ENCODE measurements at regions not wholly inside any gene's neighbourhood (a gene's known extent, or its start where the extent isn't known, plus 50 kb on each side); places are given as distances from the start of the nearest gene placed in this dataset.
"Not testable (repeated sequence)": the region's sequence is repeated elsewhere in the genome, so short reads cannot be mapped to it uniquely, and the experiment has no call there.

DNA sequence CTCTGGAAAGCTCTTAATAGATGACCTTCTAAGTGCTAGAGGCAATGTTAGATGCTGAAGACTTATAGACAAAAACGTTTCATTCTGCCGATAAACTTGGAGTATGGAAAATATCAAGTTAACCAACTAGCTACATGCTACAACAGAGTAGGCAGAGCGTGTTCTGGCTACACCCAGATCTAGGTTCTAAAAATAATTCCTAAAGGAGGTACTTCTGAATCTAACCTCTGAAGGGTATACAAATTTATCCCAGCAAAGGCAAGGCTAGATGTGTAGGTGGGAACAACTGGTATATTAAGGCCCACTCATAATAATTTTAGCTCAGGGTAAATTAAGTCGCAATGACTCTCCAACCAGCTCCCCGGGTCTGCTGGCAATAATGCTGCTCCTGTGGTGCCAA is 67.6 kb upstream of the NBPF26 start:
- H4K20me1 ChIP-seq (ENCODE audit: low read length); DNase-seq; H3K27me3 ChIP-seq (ENCODE audit: low read length); H3K9me2 ChIP-seq (replicated peaks; ENCODE audit: low read length); ATAC-seq; H3K4me1 ChIP-seq (ENCODE audit: insufficient read depth, low read length); H3K79me2 ChIP-seq (ENCODE audit: low read length); POLR2A ChIA-PET (ENCODE audit: unreplicated experiment); H3K36me3 ChIP-seq (ENCODE audit: low read depth, low read length); H3K27ac ChIP-seq (ENCODE audit: low read length); CTCF ChIA-PET; intact Hi-C loops (cut with micrococcal nuclease); BruUV-seq (replicated peaks); H3F3A ChIP-seq (ENCODE audit: low read length, unreplicated experiment); H3K4me3 ChIP-seq (ENCODE audit: low read length); H3K4me2 ChIP-seq (ENCODE audit: low read length); H2AFZ ChIP-seq (ENCODE audit: low read length); H3K9ac ChIP-seq (ENCODE audit: low read length); H3K9me3 ChIP-seq (ENCODE audit: low read length): not testable (repeated sequence)

DNA sequence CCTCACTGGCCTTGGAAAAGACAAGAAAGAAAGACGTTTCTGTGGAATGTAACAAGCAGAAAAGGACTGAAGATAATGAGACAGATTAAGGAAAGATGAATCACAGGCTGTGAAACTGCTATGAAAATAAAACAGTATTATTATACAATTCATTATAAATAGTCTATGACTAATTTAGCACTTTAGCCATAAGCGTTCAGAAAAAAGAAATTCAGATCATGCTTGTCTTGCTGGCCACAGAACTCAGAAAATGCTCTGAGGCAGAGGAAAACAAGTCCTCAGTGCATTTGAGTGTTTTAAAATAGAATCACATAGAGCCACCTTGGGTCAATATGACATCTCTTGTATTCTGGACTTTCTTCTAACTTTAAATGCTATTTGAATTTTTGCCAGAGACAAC is 65.9 kb upstream of the NBPF26 start:
- H3F3A ChIP-seq (ENCODE audit: low read length, unreplicated experiment); H3K9ac ChIP-seq (ENCODE audit: low read length); H2AFZ ChIP-seq (ENCODE audit: low read length); POLR2A ChIA-PET (ENCODE audit: unreplicated experiment); H3K27me3 ChIP-seq (ENCODE audit: low read length); H4K20me1 ChIP-seq (ENCODE audit: low read length); H3K9me2 ChIP-seq (replicated peaks; ENCODE audit: low read length); CTCF ChIA-PET; intact Hi-C loops (cut with micrococcal nuclease); DNase-seq; H3K4me3 ChIP-seq (ENCODE audit: low read length); H3K9me3 ChIP-seq (ENCODE audit: low read length); H3K79me2 ChIP-seq (ENCODE audit: low read length); H3K4me1 ChIP-seq (ENCODE audit: insufficient read depth, low read length); BruUV-seq (replicated peaks); H3K27ac ChIP-seq (ENCODE audit: low read length); H3K4me2 ChIP-seq (ENCODE audit: low read length); H3K36me3 ChIP-seq (ENCODE audit: low read depth, low read length): not testable (repeated sequence)
- peak; percentile 49 for ATAC-seq

DNA sequence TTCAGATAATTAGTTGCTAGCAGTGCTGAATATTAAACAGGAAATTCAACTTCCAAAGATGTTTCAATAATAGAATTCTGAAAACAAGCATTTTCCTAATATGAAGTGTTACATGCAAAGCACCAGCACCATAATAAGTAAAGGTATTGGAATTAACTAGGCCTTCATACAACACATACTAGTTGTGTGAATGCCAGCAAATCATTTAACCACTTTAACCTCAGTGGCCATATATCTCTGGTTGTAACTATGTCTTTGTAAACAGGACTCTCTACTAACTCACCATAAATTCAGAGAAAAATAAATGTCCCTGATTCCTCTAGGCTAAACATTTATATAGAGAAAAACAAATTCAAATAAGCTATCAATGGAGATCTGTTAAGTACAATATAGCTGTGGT is 65.1 kb upstream of the NBPF26 start:
- H3K36me3 ChIP-seq (ENCODE audit: low read depth, low read length); H3K4me3 ChIP-seq (ENCODE audit: low read length); BruUV-seq (replicated peaks); H3K27ac ChIP-seq (ENCODE audit: low read length); POLR2A ChIA-PET (ENCODE audit: unreplicated experiment); H3K9me3 ChIP-seq (ENCODE audit: low read length); H3K27me3 ChIP-seq (ENCODE audit: low read length); H3K9ac ChIP-seq (ENCODE audit: low read length); ATAC-seq; intact Hi-C loops (cut with micrococcal nuclease); H3K9me2 ChIP-seq (replicated peaks; ENCODE audit: low read length); H4K20me1 ChIP-seq (ENCODE audit: low read length); H3K4me2 ChIP-seq (ENCODE audit: low read length); CTCF ChIA-PET; H2AFZ ChIP-seq (ENCODE audit: low read length); H3K4me1 ChIP-seq (ENCODE audit: insufficient read depth, low read length); H3F3A ChIP-seq (ENCODE audit: low read length, unreplicated experiment); DNase-seq; H3K79me2 ChIP-seq (ENCODE audit: low read length): not testable (repeated sequence)

DNA sequence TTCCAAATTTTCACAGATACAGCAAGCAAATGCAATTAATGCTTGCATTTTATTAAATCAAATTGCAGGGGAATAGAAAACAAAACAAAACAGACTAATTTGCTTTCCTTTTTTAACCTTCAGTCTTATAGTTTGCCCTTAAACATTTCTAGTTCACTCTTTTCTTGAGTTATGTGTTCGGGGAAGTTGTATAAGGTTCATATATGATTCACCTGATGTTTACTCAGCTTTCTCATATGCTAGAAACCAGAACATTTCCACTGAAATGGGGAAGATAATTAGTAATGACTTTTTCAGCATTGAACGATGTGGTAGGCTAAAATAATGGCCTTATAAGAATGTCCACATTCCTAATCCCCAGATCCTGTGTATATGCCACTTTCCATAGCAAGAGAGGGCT is 64.6 kb upstream of the NBPF26 start:
- H3F3A ChIP-seq (ENCODE audit: low read length, unreplicated experiment); H3K79me2 ChIP-seq (ENCODE audit: low read length); BruUV-seq (replicated peaks); POLR2A ChIA-PET (ENCODE audit: unreplicated experiment); CTCF ChIA-PET; H3K4me3 ChIP-seq (ENCODE audit: low read length); H3K9me2 ChIP-seq (replicated peaks; ENCODE audit: low read length); H3K27me3 ChIP-seq (ENCODE audit: low read length); H3K27ac ChIP-seq (ENCODE audit: low read length); H3K4me2 ChIP-seq (ENCODE audit: low read length); H3K4me1 ChIP-seq (ENCODE audit: insufficient read depth, low read length); H2AFZ ChIP-seq (ENCODE audit: low read length); intact Hi-C loops (cut with micrococcal nuclease); H3K9ac ChIP-seq (ENCODE audit: low read length); H3K9me3 ChIP-seq (ENCODE audit: low read length); H3K36me3 ChIP-seq (ENCODE audit: low read depth, low read length); H4K20me1 ChIP-seq (ENCODE audit: low read length); DNase-seq: not testable (repeated sequence)
- peak; percentile 83 for ATAC-seq

DNA sequence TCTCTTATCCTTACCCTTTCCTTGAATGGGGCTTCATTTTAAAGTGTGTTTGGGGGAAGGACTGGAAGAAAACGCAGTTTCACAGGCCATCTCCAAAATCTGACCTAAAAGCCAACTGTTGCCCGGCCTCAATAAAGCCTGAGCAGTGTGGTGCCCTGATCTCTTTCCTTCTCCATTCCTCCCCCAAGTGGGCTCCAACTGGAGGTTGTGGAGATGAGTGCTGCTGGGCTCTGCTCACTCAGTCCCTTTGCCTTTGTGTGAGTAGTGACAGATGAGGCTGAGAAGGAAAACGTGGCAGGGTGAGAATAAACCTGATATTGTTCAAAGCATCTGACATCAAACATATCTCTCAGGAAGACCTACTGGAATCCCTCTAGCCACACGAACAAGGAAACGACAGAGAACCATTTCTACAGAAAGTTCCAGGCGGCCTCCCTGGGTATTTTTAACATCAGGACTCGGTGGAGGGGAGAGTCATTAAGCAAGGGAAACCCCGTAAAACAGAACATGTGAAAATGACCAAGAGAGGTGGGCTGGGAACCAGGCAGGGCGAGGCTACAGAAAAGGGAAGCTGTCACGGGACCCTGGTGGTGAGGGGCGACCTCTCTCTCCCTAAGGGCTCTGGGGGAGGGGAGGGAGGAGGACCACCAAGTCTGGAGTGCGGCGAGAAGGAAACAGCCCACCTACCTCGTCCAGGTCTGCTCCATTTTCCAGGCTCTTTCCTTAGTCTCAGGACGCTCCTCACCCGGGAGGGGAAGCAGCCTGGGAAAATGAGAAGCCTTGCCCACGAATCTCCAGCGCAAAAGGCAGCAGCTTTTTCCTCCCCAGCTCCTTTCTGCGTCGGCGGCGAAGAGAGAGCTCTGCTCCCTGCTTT is 59.1 kb upstream of the NBPF26 start:
- not testable (repeated sequence) for H3K9ac ChIP-seq (ENCODE audit: low read length); BruUV-seq (replicated peaks)
- 0 out of 2 replicates have a peak overlapping the region, but pooled peaks have one; percentile 46 for H3K4me2 ChIP-seq (ENCODE audit: low read length)

DNA sequence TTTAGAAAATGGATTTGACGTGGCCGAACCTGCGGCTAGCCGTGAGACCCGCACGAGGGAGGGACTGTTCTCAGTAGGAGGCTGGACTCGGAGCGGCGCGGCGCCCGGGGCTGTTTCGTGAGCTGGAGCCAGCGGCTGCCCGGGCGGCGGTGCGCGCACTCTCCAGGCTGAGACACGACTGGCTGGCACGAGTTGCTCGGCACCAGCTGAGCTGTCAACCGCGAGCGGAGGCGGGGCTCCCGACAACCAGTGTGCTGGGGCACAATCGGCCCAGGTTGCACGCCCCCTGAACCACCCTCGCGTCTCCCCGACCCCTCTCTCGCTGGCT is 58.5 kb upstream of the NBPF26 start:
- DNase-seq; H3K9me2 ChIP-seq (replicated peaks; ENCODE audit: low read length); intact Hi-C loops (cut with micrococcal nuclease); H3K79me2 ChIP-seq (ENCODE audit: low read length); H3K4me3 ChIP-seq (ENCODE audit: low read length); H3K27ac ChIP-seq (ENCODE audit: low read length); BruUV-seq (replicated peaks); CTCF ChIA-PET; H4K20me1 ChIP-seq (ENCODE audit: low read length); H3K36me3 ChIP-seq (ENCODE audit: low read depth, low read length); H3F3A ChIP-seq (ENCODE audit: low read length, unreplicated experiment); POLR2A ChIA-PET (ENCODE audit: unreplicated experiment); H3K9ac ChIP-seq (ENCODE audit: low read length); H2AFZ ChIP-seq (ENCODE audit: low read length); H3K27me3 ChIP-seq (ENCODE audit: low read length); H3K4me1 ChIP-seq (ENCODE audit: insufficient read depth, low read length); H3K9me3 ChIP-seq (ENCODE audit: low read length): not testable (repeated sequence)
- 0 out of 2 replicates have a peak overlapping the region, but pooled peaks have one; percentile 46 for H3K4me2 ChIP-seq (ENCODE audit: low read length)
- ATAC-seq = peak; percentile 95

More for the DNA sequence above, 59.1 kb upstream of the NBPF26 start:
- DNase-seq; CTCF ChIA-PET; H3K4me3 ChIP-seq (ENCODE audit: low read length); H3K4me1 ChIP-seq (ENCODE audit: insufficient read depth, low read length); H3K27me3 ChIP-seq (ENCODE audit: low read length); H3K9me3 ChIP-seq (ENCODE audit: low read length); POLR2A ChIA-PET (ENCODE audit: unreplicated experiment); H3F3A ChIP-seq (ENCODE audit: low read length, unreplicated experiment); H3K27ac ChIP-seq (ENCODE audit: low read length); H3K9me2 ChIP-seq (replicated peaks; ENCODE audit: low read length); H3K36me3 ChIP-seq (ENCODE audit: low read depth, low read length); H4K20me1 ChIP-seq (ENCODE audit: low read length); H3K79me2 ChIP-seq (ENCODE audit: low read length); intact Hi-C loops (cut with micrococcal nuclease); H2AFZ ChIP-seq (ENCODE audit: low read length): not testable (repeated sequence)
- peak; percentile 44 for ATAC-seq

DNA sequence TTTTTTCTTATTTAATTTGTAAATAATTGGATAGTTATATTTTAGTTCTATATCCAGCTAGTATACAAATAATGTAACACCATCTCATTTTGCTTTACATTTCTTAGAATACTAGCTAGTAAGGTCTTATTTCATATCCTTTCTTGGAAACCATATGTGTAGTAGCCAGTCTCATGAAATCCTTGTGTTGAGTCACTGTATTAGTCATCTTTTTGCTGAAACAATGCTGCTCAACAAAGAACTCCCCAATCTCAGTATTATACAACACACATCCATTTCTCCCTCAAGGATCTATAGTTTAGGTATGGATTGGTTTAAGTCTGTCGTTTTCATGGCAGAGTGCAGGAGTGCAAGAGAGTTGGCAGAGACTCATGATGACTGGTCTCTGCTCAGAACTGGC is 55.6 kb upstream of the NBPF26 start:
- H2AFZ ChIP-seq (ENCODE audit: low read length); H4K20me1 ChIP-seq (ENCODE audit: low read length); H3K4me2 ChIP-seq (ENCODE audit: low read length); H3K79me2 ChIP-seq (ENCODE audit: low read length); H3K4me3 ChIP-seq (ENCODE audit: low read length); H3K9me3 ChIP-seq (ENCODE audit: low read length); POLR2A ChIA-PET (ENCODE audit: unreplicated experiment); BruUV-seq (replicated peaks); H3K27me3 ChIP-seq (ENCODE audit: low read length); CTCF ChIA-PET; H3K36me3 ChIP-seq (ENCODE audit: low read depth, low read length); intact Hi-C loops (cut with micrococcal nuclease); H3F3A ChIP-seq (ENCODE audit: low read length, unreplicated experiment); H3K9ac ChIP-seq (ENCODE audit: low read length); DNase-seq; H3K9me2 ChIP-seq (replicated peaks; ENCODE audit: low read length); H3K27ac ChIP-seq (ENCODE audit: low read length); H3K4me1 ChIP-seq (ENCODE audit: insufficient read depth, low read length): not testable (repeated sequence)
- ATAC-seq = peak; percentile 74
